ENCODE measurements at regions not wholly inside any gene's neighbourhood (a gene's known extent, or its start where the extent isn't known, plus 50 kb on each side); places are given as distances from the start of the nearest gene placed in this dataset.

DNA sequence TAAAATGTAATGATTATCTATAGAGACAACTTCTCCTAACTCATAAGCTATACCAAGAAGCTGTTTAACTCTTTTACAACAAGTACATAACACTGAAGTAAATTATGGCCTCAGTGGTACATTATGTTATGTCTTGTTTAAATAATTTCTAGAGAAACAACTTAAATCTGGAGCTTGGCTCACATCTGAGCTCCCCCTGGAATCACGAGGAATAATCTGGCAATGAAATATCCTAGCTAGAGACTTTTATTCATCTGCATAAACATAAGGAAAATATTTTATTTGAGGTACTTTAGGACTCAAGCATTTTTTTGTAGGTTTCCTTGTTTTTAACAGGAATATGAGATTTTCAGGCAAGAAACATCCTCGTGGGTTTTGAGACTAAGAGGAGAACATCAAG, 354.7 kb upstream of the SLC7A11 start:
- Histone ChIP-seq H3K4me1 (peaks cover 0 to 7% (median 6%) of the 10 kb centered on the region in 3 donors), H3K36me3 (no peaks in the 10 kb centered on the region), H3K27ac (no peak overlapping the region), H3K4me3 (no peak overlapping the region), H3K9me3 (no peaks in the 10 kb centered on the region), H3K27me3 (no peaks in the 10 kb centered on the region)
- TF ChIP-seq, protein P1, sequence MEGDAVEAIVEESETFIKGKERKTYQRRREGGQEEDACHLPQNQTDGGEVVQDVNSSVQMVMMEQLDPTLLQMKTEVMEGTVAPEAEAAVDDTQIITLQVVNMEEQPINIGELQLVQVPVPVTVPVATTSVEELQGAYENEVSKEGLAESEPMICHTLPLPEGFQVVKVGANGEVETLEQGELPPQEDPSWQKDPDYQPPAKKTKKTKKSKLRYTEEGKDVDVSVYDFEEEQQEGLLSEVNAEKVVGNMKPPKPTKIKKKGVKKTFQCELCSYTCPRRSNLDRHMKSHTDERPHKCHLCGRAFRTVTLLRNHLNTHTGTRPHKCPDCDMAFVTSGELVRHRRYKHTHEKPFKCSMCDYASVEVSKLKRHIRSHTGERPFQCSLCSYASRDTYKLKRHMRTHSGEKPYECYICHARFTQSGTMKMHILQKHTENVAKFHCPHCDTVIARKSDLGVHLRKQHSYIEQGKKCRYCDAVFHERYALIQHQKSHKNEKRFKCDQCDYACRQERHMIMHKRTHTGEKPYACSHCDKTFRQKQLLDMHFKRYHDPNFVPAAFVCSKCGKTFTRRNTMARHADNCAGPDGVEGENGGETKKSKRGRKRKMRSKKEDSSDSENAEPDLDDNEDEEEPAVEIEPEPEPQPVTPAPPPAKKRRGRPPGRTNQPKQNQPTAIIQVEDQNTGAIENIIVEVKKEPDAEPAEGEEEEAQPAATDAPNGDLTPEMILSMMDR (IDR thresholded peaks at IDR 0.05): no peak
- no peak for DNase-seq
- 45 to 57% methylated on average over 2 of the region's 2 CpGs for WGBS, 2 donors
- intact Hi-C loops (cut with DNase I): no loop called here

- Histone ChIP-seq H3K27me3 (no peaks in the 10 kb centered on the region), H3K4me1 (peaks cover 0 to 7% (median 6%) of the 10 kb centered on the region in 3 donors), H3K36me3 (no peaks in the 10 kb centered on the region), H3K27ac (peak overlapping the region in 2 of 4 donors; percentile 10 to 34), H3K9me3 (no peaks in the 10 kb centered on the region), H3K4me3 (no peak overlapping the region)
- TF ChIP-seq, protein P1 (IDR thresholded peaks at IDR 0.05): no peak
- no peak for TF ChIP-seq POLR2A (IDR thresholded peaks at IDR 0.05)
- WGBS, 2 donors: 55 to 68% methylated on average over 4 of the region's 4 CpGs
- DNase-seq: no peak
- intact Hi-C loops (cut with DNase I): no loop called here
Measured at GRCh38 chr4:138595731-138596460, 353.7 kb upstream of the SLC7A11 start.

DNA sequence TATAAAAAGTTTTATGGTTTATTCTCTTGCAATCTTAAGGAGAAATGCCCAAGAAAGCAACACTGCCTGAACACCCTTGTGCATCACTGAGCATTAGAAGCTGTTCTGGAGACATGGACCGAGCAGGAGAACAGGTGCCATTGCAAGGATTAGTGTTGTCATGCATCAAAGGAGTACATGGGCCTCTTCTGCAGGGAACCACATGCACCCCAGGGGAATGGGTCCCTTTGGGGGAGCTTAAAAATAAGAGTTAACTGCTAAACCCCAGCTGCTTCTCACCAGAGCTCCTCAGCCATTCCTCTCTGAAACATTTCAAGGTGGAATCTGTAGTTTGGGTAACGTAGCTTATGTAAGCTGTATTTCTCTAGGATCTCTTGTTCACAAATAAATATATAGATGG, 353.0 kb upstream of the SLC7A11 start:
- Histone ChIP-seq H3K4me1 (peaks cover 0 to 7% (median 6%) of the 10 kb centered on the region in 3 donors), H3K4me3 (no peak overlapping the region), H3K36me3 (no peaks in the 10 kb centered on the region), H3K27me3 (no peaks in the 10 kb centered on the region), H3K9me3 (no peaks in the 10 kb centered on the region), H3K27ac (peak overlapping the region in 1 of 4 donors; percentile 10)
- no peak for DNase-seq
- 73 to 84% methylated on average over 2 of the region's 2 CpGs for WGBS, 2 donors
- TF ChIP-seq POLR2A (IDR thresholded peaks at IDR 0.05): no peak
- TF ChIP-seq, protein P1 (IDR thresholded peaks at IDR 0.05): no peak
- intact Hi-C loops (cut with DNase I): no loop called here

DNA sequence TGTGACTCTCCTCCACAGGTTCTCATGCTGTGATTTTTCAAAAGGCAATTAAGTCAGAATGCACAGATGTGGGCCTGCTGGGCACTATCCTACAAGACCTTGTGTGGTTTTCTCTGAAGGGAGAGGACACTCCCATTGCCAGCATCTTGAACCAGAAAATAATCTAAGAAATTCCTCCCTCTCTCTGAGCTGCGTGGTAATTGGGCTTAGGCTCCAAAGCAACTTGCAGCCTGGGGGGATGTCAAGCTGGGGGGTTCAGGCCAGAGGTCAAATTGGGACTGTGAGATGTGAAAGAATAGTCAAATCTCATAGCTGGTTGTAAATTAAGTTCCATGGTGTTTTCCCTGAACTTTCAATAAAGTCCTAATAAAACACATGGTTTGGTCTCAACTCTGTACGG, 350.6 kb upstream of the SLC7A11 start:
- H3K27me3 ChIP-seq: no peaks in the 10 kb centered on the region
- peaks cover 0 to 7% (median 6%) of the 10 kb centered on the region in 3 donors for H3K4me1 ChIP-seq
- H3K36me3 ChIP-seq: no peaks in the 10 kb centered on the region
- no peak for DNase-seq
- H3K9me3 ChIP-seq: no peaks in the 10 kb centered on the region
- H3K27ac ChIP-seq: no peak overlapping the region
- TF ChIP-seq POLR2A (IDR thresholded peaks at IDR 0.05): no peak
- TF ChIP-seq, protein P1 (IDR thresholded peaks at IDR 0.05): no peak
- no peak overlapping the region for H3K4me3 ChIP-seq
- intact Hi-C loops (cut with DNase I): no loop called here
- 79 to 88% methylated on average over 1 to 2 of the region's 2 CpGs for WGBS, 2 donors

GRCh38 chr4:138591808-138592207, 349.7 kb upstream of the SLC7A11 start:
- DNase-seq: no peak
- Histone ChIP-seq H3K9me3 (no peaks in the 10 kb centered on the region), H3K27ac (no peak overlapping the region), H3K36me3 (no peaks in the 10 kb centered on the region), H3K4me1 (peaks cover 0 to 6% (median 6%) of the 10 kb centered on the region in 3 donors), H3K27me3 (no peaks in the 10 kb centered on the region), H3K4me3 (no peak overlapping the region)
- TF ChIP-seq, protein P1 (IDR thresholded peaks at IDR 0.05): no peak
- TF ChIP-seq POLR2A (IDR thresholded peaks at IDR 0.05): no peak
- 31 to 33% methylated on average over 1 of the region's 1 CpG for WGBS, 2 donors
- intact Hi-C loops (cut with DNase I): no loop called here

Measured in esophagus squamous epithelium (tissue), 5 donors.